CD4-positive, alpha-beta T cell treated with Interferon alpha-2 for 1 hour (primary cell): ENCODE measurements at regions not wholly inside any gene's neighbourhood (a gene's known extent, or its start where the extent isn't known, plus 50 kb on each side); places are given as distances from the start of the nearest gene placed in this dataset.
"Not testable (repeated sequence)": the region's sequence is repeated elsewhere in the genome, so short reads cannot be mapped to it uniquely, and the experiment has no call there.

Experiments
- DNase-seq, 2 donors: peaks; one replicate each; pipeline ENCODE4 v3.0.0-alpha.2; 2020 to 2022

DNA sequence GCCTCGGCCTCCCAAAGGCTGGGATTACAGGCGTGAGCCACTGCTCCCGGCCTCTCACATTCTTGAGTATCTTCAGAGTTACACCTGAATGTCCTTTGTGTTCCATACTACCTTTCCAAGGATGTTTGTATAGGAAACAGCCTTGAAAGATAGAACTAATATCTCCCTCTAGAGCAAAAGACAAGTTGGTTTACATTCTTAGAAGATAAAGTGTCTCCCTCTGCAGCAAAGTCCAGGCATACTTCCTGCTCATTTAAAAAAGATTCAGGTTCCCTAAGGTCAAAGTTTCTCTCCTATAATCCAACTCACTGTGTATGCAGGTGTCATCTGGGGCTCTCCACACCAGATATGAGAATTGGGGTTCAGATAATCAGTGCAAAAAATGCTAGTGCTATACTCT, 224.4 kb downstream of the TPBG start:
- DNase-seq = no peak

DNA sequence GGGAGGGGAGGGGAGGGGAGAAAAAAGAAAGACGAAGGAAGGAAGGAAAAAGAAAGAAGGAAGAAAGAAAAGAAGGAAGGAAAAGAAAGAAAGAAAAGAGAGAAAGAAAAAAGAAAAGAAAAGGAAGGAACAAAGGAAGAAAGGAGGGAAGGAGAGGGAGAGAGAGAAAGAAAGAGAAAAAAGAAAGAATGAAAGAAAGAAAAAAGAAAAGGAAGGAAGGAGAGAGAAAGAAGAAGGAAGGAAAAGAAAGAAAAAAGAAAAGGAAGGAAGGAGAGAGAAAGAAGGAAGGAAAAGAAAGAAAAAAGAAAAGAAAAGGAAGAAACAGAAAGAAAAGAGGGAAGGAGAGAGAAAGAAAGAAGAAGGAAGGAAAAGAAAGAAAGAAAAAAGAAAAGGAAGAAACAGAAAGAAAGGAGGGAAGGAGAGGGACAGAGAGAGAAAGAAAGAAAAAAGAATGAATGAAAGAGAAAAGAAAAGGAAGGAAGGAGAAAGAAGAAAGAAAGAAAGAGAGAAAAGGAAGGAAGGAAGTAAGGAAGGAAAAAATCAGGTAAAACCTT, 225.3 kb downstream of the TPBG start:
- no peak for DNase-seq

DNA sequence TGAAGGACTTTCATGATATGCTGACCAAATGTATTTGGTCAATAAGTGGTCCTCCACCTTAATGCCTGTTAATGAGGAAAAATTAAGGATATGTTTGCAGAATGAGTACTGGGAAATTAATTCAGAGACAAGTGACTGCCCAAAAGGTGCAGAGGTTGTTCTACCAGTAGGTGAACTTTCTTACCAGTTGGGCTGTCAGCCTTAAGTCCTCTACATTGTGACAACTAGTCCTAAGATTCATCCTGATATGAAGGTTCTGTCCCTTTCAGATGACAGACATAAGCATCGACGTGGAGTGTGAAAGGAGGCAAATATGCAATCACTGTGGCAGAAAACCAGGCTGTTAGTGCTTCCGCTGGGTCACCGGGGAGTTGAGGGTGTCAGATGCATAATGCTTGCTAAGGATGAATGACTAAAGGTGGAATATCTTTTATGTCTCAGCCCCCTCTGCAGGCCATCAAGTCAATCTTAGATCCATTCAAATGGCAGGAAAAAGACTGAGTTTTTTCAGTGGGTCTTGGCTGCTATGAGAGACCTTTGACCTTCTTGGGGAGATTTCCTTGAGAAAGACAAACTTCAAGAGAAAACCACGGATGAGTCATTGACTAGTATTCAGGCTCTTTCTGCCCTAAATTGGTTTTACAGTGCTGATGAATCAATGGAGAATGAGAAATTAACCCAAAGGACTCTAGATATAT, 226.0 kb downstream of the TPBG start:
- peak in 1 of 2 donors; percentile 4 for DNase-seq

DNA sequence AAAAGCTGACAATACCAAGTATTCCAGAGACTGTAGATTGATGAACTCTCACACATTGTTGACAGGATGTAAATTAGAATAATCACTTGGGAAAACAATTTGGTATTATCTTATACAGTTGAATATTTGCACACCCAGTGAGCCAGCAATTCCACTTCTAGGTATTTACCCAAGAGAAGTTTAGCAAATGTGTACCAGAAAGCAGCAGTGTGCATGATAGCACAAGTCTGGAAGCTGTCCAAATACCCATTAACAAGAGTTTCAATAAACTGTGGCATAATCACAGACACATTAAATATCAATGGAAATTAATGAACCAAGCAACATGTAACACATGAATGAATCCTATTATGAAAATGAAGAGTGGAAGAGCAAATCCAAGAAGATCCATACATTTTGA, 233.6 kb downstream of the TPBG start:
- no peak for DNase-seq

DNA sequence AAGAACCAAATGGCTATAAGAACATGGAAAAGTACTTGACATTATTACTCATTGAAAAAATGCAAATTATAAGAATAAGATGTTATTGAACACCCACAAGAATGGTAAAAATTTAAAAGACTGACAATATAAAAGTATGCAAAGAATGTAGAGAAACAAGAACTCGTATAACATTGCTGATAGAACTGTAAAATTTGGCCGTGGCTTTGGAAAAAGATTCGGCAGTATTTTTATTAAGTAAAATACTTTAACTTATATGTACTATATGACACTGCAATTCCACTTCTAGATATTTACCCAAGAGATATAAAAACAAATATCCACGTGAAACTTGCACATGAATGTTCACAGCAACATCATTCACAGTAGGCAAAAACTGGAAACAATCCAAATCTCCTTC, 239.2 kb downstream of the TPBG start:
- DNase-seq = no peak

DNA sequence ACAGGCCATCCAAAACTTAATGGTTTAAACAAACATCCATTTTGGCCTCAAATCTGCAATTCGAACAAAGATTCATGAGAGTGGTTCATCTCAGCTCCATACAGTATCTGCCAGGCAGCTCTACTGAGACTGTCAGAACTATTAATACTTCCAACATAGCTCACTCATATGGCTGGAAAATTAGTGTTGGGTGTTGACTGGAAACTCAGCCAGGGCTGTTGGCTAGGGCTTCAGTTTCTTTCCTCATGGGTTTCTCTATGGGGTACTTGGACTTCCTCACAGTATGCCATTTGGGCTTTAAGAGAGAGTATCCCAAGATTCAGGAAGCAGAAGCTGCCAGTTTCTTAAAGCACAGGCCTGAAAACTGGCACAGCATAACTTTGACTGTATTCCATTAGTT, 240.3 kb downstream of the TPBG start:
- DNase-seq = no peak

DNA sequence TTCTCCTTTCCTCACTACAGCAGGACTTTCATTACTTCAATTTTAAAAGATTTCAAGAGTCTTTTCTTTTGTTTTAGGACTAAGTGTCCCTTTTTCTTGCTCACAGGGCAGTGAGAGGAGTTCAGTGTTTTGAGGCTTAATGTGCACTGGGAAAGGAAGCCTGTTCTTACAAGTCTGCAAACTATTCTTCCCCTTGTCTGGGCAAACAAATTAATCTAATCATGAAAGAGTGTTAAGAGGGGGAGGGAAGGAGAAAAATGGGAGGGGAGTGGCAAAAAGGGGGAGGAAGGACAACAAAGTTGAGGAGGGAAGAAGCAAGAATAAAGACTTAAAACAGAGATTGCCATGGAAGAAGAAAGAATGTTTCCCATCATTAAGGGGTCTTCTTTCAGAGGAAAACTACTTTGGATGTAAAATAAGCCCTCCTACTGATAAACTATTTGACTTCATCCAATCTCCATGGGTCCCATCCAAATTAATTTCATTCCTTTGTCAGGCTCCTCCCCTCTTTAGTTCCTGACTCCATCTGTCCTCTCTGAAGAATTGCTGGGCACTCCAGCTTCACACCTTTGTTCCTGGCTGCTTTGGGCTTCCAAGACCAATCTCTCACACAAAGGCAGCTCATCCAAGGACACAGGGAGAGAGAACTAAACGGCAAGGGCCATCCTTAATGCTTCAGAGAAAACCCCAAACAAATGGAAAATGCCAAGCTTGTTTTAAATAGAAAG, 244.5 kb downstream of the TPBG start:
- DNase-seq = no peak

DNA sequence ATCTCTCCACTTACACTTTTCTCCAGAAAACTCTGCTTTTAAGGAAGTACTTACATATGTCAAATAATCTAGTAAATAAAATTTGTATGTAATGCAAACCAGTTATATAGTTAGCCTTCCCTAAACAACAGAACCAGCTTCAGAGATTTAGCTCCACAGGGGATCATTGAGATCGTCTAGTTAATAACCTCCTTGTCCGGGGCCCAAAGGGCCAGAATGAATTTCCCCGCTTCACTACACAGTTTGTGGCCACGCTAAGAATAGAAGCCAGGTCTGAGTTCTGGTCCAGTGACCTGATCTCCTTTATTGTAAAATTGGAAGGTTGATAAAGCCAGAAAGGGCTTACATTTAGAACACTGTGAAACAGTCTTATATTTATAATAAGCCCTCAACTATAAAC, 245.2 kb downstream of the TPBG start:
- DNase-seq = no peak

DNA sequence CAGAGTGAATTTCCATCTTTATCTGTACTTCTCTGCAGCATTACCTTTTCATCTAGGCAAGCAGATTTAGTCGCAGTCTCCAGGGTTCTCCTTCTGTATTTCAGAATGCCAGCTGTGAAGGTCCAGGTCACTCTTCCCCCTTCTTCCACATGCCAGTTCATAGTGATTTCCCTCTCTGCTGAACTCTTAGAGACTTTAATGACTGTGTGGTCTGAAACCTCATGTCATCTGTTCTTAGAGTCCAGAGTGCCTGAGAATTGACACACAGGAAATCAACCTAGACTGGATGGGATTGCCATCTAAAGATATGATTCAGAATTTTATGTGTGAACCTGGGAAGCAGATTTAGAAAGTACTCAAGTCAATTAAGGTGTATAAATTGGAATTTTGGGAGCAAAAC, 248.1 kb downstream of the TPBG start:
- no peak for DNase-seq

DNA sequence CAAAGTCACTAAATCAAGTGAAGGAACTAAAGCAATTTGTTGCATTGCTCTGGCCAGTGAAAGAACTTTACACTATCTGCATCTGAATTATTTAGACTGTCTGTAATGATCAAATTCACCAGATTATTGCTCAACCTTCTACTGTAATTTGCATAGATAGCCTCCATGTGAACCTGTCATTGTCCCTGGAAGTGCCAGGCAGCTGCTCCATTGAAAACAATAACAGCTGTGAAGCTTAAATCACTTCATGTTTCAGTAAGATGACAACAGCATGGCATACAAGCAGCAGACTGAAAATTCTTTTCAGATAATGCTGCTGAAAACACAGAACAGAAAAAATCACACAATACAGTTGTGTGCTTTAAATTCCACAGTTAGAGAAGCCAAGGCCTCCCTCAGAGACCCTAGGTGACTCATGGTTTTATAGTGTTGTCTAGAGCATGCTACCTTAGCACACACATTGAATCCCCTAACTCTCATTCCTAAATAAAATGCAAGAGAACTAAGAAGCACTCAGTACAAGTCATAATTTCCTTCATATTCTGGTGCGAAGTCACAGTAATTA, 248.9 kb downstream of the TPBG start:
- DNase-seq = no peak

DNA sequence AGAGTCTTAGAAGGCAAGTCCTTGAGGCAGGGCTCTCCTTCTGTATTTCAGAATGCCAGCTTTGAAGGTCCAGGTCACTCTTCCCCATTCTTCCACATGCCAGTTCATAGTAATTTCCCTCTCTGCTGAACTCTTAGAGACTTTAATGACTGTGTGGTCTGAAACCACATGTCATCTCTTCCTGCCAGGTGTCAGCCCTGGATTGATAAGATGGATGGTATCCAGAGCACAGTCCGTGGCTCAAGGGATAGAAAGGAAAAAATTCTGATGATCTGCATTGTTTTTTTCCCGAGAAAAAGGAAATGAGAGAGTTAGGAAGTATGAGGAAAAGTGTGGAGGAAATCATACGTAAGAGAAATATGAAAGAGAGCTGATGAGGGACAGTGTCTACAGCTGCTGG, 250.9 kb downstream of the TPBG start:
- no peak for DNase-seq

DNA sequence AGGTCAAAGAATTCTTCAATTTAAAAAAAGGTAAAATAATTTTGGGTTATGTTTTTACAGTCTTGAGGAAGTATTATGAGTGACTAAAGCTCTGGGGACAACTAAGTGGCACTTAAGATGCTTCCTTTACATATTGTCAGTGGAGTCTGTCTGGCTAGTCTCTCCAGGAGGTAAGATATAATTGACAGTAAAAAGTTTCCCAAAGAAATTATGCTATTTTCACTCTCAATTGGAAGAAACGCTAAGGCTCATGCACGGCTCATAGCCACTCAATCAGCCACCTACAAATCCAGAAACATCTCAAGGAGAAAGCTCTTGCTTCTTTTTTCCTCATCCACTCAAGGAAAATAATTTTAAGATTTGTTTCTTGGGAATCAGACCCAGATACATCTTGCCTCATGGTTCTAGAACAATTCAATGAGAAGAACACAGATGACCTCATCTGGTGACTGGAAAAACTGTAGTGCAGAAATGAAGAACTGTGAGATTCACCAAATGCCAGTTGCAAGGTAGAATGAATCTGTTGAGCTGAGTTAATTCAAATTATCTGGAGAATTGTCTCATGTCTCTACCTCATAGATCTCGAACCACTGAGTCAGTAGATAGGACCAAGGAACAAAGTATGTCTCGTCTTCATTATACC, 252.9 kb downstream of the TPBG start:
- no peak for DNase-seq

DNA sequence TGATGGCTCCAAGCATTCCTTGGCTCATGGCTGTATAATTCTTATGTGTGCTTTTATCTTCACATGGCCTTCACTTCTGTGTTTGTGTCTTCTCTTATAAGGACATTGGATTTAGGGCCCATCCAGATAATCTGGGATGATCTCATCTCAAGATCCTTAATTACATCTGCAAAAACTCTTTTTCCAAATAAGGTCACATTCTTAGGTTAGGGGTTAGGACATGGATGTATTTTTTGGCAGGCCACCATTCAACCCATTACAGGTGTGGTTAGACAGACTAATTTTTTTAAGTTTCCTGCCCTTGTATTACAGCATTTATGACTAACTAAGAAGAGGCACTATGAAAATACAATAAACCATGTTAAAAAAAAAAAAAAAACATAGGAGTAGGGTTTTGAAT, 254.0 kb downstream of the TPBG start:
- DNase-seq = no peak

DNA sequence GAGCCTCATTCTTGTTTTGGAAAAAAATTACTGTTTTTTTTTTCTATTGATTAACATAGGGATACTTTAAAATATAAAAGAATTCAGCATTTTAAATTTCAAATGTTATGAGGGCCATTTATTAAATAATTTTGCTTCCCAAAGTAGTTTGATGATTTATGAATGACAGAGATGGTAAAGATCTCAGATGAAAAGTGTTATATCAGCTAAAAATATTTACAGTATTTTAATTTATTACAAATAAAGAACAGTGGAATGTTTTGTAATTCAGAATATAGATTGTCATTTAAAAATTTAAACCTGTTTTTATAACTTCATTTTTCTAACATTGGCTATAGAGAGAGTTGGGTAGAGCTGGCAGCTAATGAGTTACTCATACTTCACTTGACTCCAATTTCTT, 256.0 kb downstream of the TPBG start:
- DNase-seq = no peak

DNA sequence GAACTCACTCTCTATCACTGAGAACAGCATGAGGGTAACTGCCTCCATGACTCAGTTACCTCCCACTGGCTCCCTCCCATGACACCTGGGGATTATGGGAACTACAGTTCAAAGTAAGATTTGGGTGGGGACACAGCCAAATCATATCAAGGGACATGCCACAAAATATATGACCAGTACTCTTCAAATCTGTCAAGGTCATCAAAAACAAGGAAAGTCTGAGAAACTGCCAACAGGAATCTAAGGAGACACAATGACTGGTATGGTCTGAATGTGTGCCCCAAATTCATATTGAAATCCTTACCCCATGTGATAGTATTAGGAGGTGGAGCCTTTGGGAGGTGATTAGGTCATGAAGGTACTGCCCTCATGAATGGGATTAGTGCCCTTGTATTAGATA, 258.8 kb downstream of the TPBG start:
- DNase-seq = no peak

DNA sequence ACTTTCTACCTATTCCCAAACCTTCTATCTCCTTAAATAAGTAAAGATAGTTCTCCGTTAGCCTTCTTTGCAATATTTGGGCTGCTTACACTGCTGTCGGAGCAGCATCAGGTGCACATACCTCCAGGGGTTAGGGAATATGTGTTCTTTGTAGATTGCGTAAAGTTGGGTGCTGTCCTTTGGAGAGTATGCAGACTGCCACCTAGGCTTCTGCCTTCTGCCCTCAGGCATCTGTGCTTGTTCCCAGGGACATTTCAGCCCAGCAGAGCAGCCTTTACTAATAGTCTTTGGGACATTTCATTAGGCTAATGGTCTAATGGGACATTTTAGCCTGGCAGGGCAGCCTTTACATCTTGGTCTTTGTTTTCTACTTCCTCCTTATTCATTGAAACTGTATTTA, 260.6 kb downstream of the TPBG start:
- DNase-seq = no peak

DNA sequence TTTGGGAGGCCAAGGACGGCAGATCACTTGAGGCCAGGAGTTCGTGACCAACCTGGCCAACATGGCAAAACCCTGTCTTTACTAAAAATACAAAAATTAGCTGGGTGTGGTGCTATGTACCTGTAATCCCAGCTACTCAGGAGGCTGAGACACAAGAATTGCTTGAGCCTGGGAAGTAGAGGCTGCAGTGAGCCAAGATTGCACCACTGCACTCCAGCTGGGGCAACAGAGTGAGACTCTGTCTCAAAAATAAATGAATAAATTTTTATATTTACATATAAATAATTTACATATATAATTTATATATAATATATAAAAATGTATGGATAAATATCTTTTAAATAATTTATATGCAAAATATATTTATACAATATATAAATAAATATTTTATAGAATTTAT, 263.3 kb downstream of the TPBG start:
- not testable (repeated sequence) for DNase-seq

DNA sequence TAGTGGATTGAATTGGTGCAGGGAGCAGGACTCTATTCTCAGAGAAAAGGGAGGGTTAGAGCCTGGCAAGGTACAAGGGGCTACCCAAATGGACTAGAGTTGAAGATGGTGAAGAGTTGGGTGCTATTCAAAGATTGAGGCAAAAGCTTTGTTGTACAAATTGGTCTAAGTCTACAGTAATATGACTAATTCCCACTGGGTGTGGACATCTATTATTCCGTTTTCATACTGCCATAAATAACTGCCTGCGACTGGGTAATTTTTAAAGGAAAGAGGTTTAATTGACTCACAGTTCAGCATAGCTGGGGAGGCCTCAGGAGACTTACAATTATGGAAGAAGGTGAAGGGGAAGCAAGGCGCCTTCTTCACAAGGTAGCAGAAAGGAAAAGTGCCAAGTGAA, 266.3 kb downstream of the TPBG start:
- DNase-seq = no peak

DNA sequence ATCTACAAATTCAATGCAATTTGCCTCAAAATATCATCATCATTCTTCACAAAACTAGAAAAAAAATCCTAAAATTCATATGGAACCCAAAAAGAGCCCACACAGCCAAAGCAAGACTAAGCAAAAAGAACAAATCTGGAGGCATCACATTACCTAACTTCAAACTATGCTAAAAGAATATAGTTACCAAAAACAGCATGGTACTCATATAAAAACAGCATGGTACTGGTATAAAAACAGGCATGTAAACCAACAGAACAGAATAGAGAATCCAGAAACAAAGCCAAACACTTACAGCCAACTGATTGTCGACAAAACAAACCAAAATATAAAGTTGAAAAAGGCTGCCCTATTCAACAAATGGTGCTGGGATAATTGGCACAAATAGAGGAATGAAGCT, 278.1 kb downstream of the TPBG start:
- no peak for DNase-seq

DNA sequence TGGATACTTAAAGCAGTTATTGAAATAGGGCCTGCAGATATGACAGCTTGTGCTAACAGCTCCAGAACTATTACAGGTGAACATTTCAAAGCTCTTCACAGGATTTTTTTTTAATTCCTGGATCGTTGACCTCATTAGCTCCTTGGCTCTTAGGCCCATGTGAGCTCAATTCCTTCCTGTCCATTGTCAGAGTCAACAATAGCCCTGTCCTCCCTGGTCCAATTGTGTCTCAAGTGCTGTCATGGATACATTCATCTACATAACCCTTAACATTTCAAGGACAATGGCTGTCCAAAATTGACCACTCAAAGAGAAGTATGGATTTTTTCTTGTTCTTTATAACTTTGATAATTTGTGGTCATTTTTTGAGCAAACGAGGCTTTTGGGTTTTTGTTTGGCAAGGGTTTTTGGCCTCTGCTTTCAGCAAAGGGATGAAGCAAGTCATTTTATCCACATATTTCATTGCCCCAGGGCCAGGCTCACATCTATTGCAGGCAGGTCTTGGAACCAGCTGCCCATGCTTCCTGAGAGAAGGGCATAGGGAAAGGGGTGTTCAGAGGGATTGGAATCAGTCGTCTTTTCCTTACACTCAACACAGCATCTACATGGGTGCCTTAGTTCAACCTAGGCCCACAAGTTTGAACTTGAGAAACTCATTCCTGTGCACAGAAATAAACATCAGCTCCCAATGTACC, 282.1 kb downstream of the TPBG start:
- DNase-seq = no peak

DNA sequence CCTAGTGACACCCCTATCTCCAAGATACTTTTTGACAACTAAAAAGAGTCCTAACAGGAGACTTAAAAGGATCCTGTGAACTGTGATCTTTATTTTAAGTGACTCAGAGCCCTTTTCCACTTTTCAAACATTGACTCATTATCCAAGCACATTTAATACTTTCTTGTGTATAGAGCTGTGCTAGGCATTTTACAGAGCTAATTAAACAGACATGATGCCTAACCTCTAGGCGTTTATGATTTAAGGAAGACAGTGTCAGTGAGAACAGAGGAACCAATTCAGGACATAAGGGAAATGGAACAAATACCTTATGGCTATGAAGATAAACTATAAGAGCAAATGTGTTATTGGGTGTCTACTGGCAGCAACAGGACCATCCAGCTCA, 282.6 kb downstream of the TPBG start:
- DNase-seq = no peak

DNA sequence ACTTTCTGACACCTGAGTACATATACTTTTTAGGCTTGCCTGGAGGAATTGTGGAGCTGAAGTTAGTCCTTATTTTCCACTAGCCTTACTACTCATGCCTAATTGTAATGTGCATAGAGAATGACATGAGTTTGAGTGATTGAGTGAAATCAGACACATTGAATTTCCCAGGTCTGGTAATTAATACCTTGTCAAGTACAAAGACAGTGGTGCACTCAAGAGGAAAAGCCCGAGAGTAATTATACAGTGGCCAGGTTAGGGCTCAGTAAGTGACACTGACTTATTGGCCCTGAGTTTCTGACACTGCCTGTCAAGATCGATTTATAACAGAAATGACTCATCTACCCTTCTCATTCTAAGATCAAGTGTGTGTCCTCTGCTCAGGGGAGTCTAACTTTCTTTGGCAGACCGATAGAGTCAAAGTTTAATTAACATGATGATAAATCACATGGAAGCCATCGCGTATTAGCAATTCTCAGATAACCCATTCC, 288.3 kb downstream of the TPBG start:
- DNase-seq = no peak

DNA sequence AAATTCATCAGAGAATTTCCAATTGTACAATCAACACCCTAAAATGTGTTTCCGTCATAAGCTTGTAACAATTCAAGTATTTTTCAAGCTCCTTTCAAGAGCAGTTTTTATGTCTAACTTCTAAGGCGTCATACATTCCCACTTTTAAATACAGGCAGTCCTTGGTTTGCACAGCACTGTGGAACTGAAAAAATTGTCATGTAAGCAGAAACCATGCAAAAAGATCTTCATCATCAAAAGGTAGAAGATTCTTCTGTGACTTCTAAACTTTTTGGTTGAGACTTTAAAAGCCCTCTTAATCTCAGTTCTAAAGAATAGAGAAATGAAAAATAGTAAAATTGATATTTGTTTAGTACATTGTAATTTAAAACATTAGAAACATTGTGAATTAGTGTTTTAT, 315.6 kb downstream of the TPBG start:
- no peak for DNase-seq
